ENCODE measurements at regions not wholly inside any gene's neighbourhood (a gene's known extent, or its start where the extent isn't known, plus 50 kb on each side); places are given as distances from the start of the nearest gene placed in this dataset.

GRCh38 chr12:90499795-90500194 is 455.2 kb downstream of the CCER1 start:
- no peak overlapping the region for H3K9ac ChIP-seq (replicated peaks; ENCODE audit: extremely low read depth, insufficient read depth, low read length)
- no peak for DNase-seq (ENCODE audit: low read depth, low spot score)
- TF ChIP-seq, protein P1, sequence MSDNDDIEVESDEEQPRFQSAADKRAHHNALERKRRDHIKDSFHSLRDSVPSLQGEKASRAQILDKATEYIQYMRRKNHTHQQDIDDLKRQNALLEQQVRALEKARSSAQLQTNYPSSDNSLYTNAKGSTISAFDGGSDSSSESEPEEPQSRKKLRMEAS (IDR thresholded peaks at IDR 0.05; ENCODE audit: insufficient read depth, insufficient read length) = no peak
- no peak for TF ChIP-seq MYC (IDR thresholded peaks at IDR 0.05; ENCODE audit: low read depth, low read length)
- TF ChIP-seq POLR2A (IDR thresholded peaks at IDR 0.05; ENCODE audit: low read depth, low read length) = no peak
- no peak for TF ChIP-seq POLR2AphosphoS5 (IDR thresholded peaks at IDR 0.05; ENCODE audit: insufficient read depth, low read depth, low read length)
- no peak for TF ChIP-seq JUN (IDR thresholded peaks at IDR 0.05; ENCODE audit: borderline replicate concordance, insufficient read depth, insufficient read length, low read depth)
- TF ChIP-seq EZH2 (IDR thresholded peaks at IDR 0.05; ENCODE audit: borderline replicate concordance, low read depth, low read length, severe bottlenecking) = no peak
- no peak for TF ChIP-seq FOS (IDR thresholded peaks at IDR 0.05; ENCODE audit: borderline replicate concordance, insufficient read depth, low read length)
- no peak for TF ChIP-seq CTCF (IDR thresholded peaks at IDR 0.05; ENCODE audit: extremely low read depth in 1 of 2, insufficient read depth in 1 of 2, low read depth in 1 of 2, low read length in 2 of 2)
- no peak for TF ChIP-seq GATA2 (IDR thresholded peaks at IDR 0.05; ENCODE audit: insufficient read depth, insufficient read length, low read depth, low read length)
- dilution Hi-C loops (cut with MboI; ENCODE audit: extremely low pct_ligation_motif_present, low sequenced_read_pairs) (no loop called here), intact Hi-C loops (cut with micrococcal nuclease) (no loop called here)
- no peak overlapping the region for H3K27ac ChIP-seq (ENCODE audit: insufficient read depth, low read depth, low read length)
- CTCF ChIA-PET = no interaction called here
- no TSS peak for BruUV-seq (replicated peaks)
- no peak overlapping the region for H2AFZ ChIP-seq (ENCODE audit: low read depth, low read length)
- H3K79me2 ChIP-seq (ENCODE audit: control insufficient read depth, insufficient read depth, low read length) = no peaks in the 10 kb centered on the region
- H3K36me3 ChIP-seq (ENCODE audit: control insufficient read depth in 2 of 2, extremely low read depth in 1 of 2, insufficient read depth in 2 of 2, low read length in 2 of 2) = no peaks in the 10 kb centered on the region
- no peak overlapping the region for H3K4me2 ChIP-seq (ENCODE audit: insufficient read depth, low read length)
- H4K20me1 ChIP-seq (replicated peaks; ENCODE audit: control insufficient read depth, extremely low read depth, insufficient read depth, low read length) = no peaks in the 10 kb centered on the region
- no peaks in the 10 kb centered on the region for H3K9me1 ChIP-seq (replicated peaks; ENCODE audit: control insufficient read depth, extremely low read depth, insufficient read depth, low read length)
- H3K9me3 ChIP-seq (replicated peaks; ENCODE audit: control insufficient read depth, insufficient read depth, low read length) = no peaks in the 10 kb centered on the region
- H3K27me3 ChIP-seq (ENCODE audit: control insufficient read depth in 2 of 2, insufficient read depth in 2 of 2, low read length in 2 of 2) = no peaks in the 10 kb centered on the region
- no peaks in the 10 kb centered on the region for H3K4me1 ChIP-seq (ENCODE audit: control insufficient read depth, extremely low read depth, insufficient read depth, low read length)
- no peak overlapping the region for H3K4me3 ChIP-seq (replicated peaks in 1 of 3; ENCODE audit: insufficient read depth in 1 of 3, low read depth in 1 of 3, low read length in 3 of 3)
- FAIRE-seq = no peak
- POLR2A ChIA-PET = no interaction called here
